ENCODE measurements at regions not wholly inside any gene's neighbourhood (a gene's known extent, or its start where the extent isn't known, plus 50 kb on each side); places are given as distances from the start of the nearest gene placed in this dataset.

GRCh38 chr13:76036176-76036575, 400.0 kb downstream of the LMO7 start:
- DNase-seq (ENCODE audit: insufficient read length, low spot score) = no peak
- no peak for FAIRE-seq
- no peak for TF ChIP-seq CTCF (IDR thresholded peaks at IDR 0.05; ENCODE audit: insufficient read depth, missing control alignments)

GRCh38 chr13:76035711-76036110, 399.6 kb downstream of the LMO7 start:
- no peak for FAIRE-seq
- TF ChIP-seq CTCF (IDR thresholded peaks at IDR 0.05; ENCODE audit: insufficient read depth, missing control alignments) = no peak
- no peak for DNase-seq (ENCODE audit: insufficient read length, low spot score)

GRCh38 chr13:76029706-76030105, 393.6 kb downstream of the LMO7 start:
- TF ChIP-seq CTCF (IDR thresholded peaks at IDR 0.05; ENCODE audit: insufficient read depth, missing control alignments) = no peak
- DNase-seq (ENCODE audit: insufficient read length, low spot score) (no peak), FAIRE-seq (no peak)

GRCh38 chr13:76029088-76029487, 393.0 kb downstream of the LMO7 start:
- DNase-seq (ENCODE audit: insufficient read length, low spot score) (no peak), FAIRE-seq (no peak)
- TF ChIP-seq CTCF (IDR thresholded peaks at IDR 0.05; ENCODE audit: insufficient read depth, missing control alignments) = no peak

GRCh38 chr13:76027131-76027530, 391.0 kb downstream of the LMO7 start:
- FAIRE-seq (no peak), DNase-seq (ENCODE audit: insufficient read length, low spot score) (no peak)
- TF ChIP-seq CTCF (IDR thresholded peaks at IDR 0.05; ENCODE audit: insufficient read depth, missing control alignments) = no peak

- DNase-seq (ENCODE audit: insufficient read length, low spot score) (no peak), FAIRE-seq (no peak)
- no peak for TF ChIP-seq CTCF (IDR thresholded peaks at IDR 0.05; ENCODE audit: insufficient read depth, missing control alignments)
These were observed 389.3 kb downstream of the LMO7 start for GRCh38 chr13:76025392-76025791.

GRCh38 chr13:76024151-76024550, 388.0 kb downstream of the LMO7 start:
- no peak for TF ChIP-seq CTCF (IDR thresholded peaks at IDR 0.05; ENCODE audit: insufficient read depth, missing control alignments)
- no peak for DNase-seq (ENCODE audit: insufficient read length, low spot score)
- FAIRE-seq = no peak
